NOMO-1 (cell line): ENCODE measurements at regions not wholly inside any gene's neighbourhood (a gene's known extent, or its start where the extent isn't known, plus 50 kb on each side); places are given as distances from the start of the nearest gene placed in this dataset.

Source experiments
- DNase-seq, 2 experiments: peaks; one replicate each; lab custom pipeline; 2025; ENCODE audit not compliant: unreplicated experiment in 2 of 2; lab: John Stamatoyannopoulos, UW

GRCh38 chr15:47618241-47618640 lies 99.1 kb upstream of the SEMA6D start:
- no peak for DNase-seq

- DNase-seq: no peak
These were observed 96.2 kb upstream of the SEMA6D start for GRCh38 chr15:47620960-47621681.

GRCh38 chr15:47622055-47622454 lies 95.2 kb upstream of the SEMA6D start:
- no peak for DNase-seq

GRCh38 chr15:47624503-47624902 lies 92.8 kb upstream of the SEMA6D start:
- no peak for DNase-seq

GRCh38 chr15:47639042-47639441 lies 78.3 kb upstream of the SEMA6D start:
- DNase-seq: no peak

- DNase-seq: no peak
These were observed 77.2 kb upstream of the SEMA6D start for GRCh38 chr15:47640079-47640478.

- DNase-seq: no peak
These were observed 76.4 kb upstream of the SEMA6D start for GRCh38 chr15:47640901-47641300.

- no peak for DNase-seq
These were observed 72.6 kb upstream of the SEMA6D start for GRCh38 chr15:47644722-47645121.

GRCh38 chr15:47650564-47650963 lies 66.7 kb upstream of the SEMA6D start:
- DNase-seq: no peak

- DNase-seq: no peak
These were observed 65.0 kb upstream of the SEMA6D start for GRCh38 chr15:47652328-47652727.

GRCh38 chr15:47652844-47653243 lies 64.5 kb upstream of the SEMA6D start:
- DNase-seq: no peak

GRCh38 chr15:47661661-47662180 lies 55.6 kb upstream of the SEMA6D start:
- DNase-seq: no peak

GRCh38 chr15:47663101-47663500 lies 54.2 kb upstream of the SEMA6D start:
- DNase-seq: no peak
